Prostate gland (tissue), 2 donors: ENCODE measurements at regions not wholly inside any gene's neighbourhood (a gene's known extent, or its start where the extent isn't known, plus 50 kb on each side); places are given as distances from the start of the nearest gene placed in this dataset.

ENCODE experiments used
- DNase-seq: peaks from one replicate; pipeline ENCODE4 v3.0.0-alpha.2; 2019; ENCODE audit warnings: low spot score
- H3K27ac ChIP-seq, 2 donors: fragments of 200-600 bp; sonication (generic); 2 replicates each; pipeline ENCODE4 v1.5.1; 2017 to 2019
- H3K27me3 ChIP-seq: fragments of 200-600 bp; sonication (generic); replicated peaks from 2 replicates; pipeline ENCODE4 v1.5.1; 2019; ENCODE audit not compliant: insufficient read depth
- H3K36me3 ChIP-seq, 2 donors: fragments of 200-600 bp; sonication (generic); 1 replicate in 1 of 2; 2 replicates in 1 of 2; pipeline versions ENCODE4 v1.5.1 to v1.8.1; 2017 to 2019
- H3K4me1 ChIP-seq: fragments of 200-600 bp; sonication (generic); replicated peaks from 2 replicates; pipeline ENCODE4 v1.5.1; 2019
- H3K4me3 ChIP-seq, 2 donors: fragments of 200-600 bp; sonication (generic); 2 replicates each; pipeline ENCODE4 v1.5.1; 2017 to 2019
- H3K9me3 ChIP-seq: fragments of 200-600 bp; sonication (generic); 2 replicates; pipeline ENCODE4 v1.5.1; 2017
- POLR2A ChIP-seq: fragments of 450-650 bp; IDR thresholded peaks from one replicate; pipeline ENCODE4 v1.6.1; 2016; ENCODE audit warnings: antibody characterized with exemption, mild to moderate bottlenecking
- POLR2AphosphoS5 ChIP-seq: sonication (generic); formaldehyde crosslinking; IDR thresholded peaks from one replicate; pipeline ENCODE4 v1.6.1; 2017; ENCODE audit warnings: antibody characterized with exemption
- WGBS: methylation state at CpG from one replicate; pipeline ENCODE4 v1.1.5; 2018; 5-methylcytosine and 5-hydroxymethylcytosine counted together
- intact Hi-C: fragments of 100-400 bp; cut with DNase I; formaldehyde crosslinking; loops from one replicate; pipeline ENCODE4 v1.14.2; 2022
- TF ChIP-seq, protein P1 (sequence below), 4 experiments: fragments of 200-600 bp in 2 of 4; fragments of 450-650 bp in 2 of 4; sonication (generic) in 2 of 4; IDR thresholded peaks; 1 replicate in 3 of 4; 2 replicates in 1 of 4; pipeline ENCODE4 v1.5.1; 2016 to 2019; ENCODE audit warnings: antibody characterized with exemption in 4 of 4, mild to moderate bottlenecking in 2 of 4, moderate library complexity in 2 of 4

DNA sequence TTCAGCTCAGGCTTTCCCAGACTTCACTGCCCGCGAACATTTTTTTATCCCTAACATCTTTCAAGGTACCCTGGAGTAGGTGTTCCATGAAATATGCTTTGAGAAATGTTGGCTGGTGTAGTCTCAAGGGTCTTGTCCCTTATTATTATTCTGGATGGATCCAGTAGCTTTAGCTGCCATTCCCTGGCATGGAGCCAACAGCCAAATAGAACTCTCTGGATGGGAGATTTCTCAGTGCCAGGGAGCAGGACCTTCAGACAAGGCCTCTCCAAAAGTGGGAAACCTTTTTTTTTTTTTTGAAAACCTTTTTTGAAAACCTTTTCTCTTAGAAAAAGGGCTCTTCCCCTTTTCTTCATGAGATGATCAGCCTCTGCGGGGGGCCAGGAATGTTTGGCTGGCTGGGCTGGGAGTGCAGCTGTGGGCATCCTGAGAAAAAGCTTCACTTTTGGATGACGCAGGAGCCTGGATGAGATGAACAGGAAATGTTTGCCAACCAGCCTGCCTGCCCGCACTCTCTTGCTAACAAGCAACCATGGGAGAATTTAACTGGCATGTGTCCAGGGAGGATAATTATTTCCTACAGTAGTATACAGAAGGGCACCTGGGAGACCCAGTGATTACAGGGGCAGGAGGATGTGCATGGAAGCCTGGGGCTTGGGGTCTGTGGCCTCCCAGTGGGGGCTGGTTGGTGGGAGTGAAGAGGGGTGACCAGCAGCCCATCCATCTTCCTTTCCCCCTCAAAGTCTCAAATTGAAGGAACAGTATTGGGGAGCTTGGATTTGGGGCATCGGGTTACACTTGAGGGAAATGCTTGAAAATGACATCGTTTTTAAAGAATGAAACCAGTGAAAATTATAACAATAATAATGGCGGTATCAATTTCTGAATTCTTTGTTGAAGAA lies 109.1 kb upstream of the LRIG1 start:
- intact Hi-C loops = no loop called here
- 71% methylated on average over 8 of the region's 8 CpGs for WGBS
- Histone ChIP-seq H3K4me3 (no peak overlapping the region), H3K27ac (peak overlapping the region in 1 of 2 donors; percentile 6), H3K36me3 (no peaks in the 10 kb centered on the region), H3K4me1 (no peaks in the 10 kb centered on the region), H3K9me3 (no peaks in the 10 kb centered on the region), H3K27me3 (no peaks in the 10 kb centered on the region)
- no peak for TF ChIP-seq POLR2A
- TF ChIP-seq POLR2AphosphoS5 = no peak
- TF ChIP-seq, protein P1, sequence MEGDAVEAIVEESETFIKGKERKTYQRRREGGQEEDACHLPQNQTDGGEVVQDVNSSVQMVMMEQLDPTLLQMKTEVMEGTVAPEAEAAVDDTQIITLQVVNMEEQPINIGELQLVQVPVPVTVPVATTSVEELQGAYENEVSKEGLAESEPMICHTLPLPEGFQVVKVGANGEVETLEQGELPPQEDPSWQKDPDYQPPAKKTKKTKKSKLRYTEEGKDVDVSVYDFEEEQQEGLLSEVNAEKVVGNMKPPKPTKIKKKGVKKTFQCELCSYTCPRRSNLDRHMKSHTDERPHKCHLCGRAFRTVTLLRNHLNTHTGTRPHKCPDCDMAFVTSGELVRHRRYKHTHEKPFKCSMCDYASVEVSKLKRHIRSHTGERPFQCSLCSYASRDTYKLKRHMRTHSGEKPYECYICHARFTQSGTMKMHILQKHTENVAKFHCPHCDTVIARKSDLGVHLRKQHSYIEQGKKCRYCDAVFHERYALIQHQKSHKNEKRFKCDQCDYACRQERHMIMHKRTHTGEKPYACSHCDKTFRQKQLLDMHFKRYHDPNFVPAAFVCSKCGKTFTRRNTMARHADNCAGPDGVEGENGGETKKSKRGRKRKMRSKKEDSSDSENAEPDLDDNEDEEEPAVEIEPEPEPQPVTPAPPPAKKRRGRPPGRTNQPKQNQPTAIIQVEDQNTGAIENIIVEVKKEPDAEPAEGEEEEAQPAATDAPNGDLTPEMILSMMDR (IDR thresholded peaks at IDR 0.05) = no peak
- no peak for DNase-seq

DNA sequence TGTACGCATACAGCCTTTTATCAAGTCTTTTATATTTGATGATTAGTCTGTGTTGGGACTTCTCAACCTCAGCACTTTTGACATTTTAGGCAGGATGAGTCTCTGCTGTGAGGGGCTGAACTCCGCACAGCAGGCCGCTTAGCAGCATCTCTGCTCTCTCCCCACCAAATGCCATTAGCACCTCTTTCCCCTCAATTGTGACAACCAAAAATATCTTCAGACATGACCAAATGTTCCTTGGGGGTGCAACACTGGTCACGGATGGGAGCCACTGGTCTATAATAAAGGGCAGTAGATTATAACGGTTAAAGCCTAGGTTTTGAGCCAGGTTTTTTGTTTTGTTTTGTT lies 109.7 kb upstream of the LRIG1 start:
- no peak for DNase-seq
- WGBS = 98% methylated on average over 5 of the region's 5 CpGs
- H3K27ac ChIP-seq = no peak overlapping the region
- H3K36me3 ChIP-seq = no peaks in the 10 kb centered on the region
- intact Hi-C loops = no loop called here
- no peak overlapping the region for H3K4me3 ChIP-seq
- H3K4me1 ChIP-seq = no peaks in the 10 kb centered on the region
- TF ChIP-seq POLR2A (no peak), POLR2AphosphoS5 (no peak)
- TF ChIP-seq, protein P1 (IDR thresholded peaks at IDR 0.05) = no peak
- no peaks in the 10 kb centered on the region for H3K9me3 ChIP-seq
- H3K27me3 ChIP-seq = no peaks in the 10 kb centered on the region

DNA sequence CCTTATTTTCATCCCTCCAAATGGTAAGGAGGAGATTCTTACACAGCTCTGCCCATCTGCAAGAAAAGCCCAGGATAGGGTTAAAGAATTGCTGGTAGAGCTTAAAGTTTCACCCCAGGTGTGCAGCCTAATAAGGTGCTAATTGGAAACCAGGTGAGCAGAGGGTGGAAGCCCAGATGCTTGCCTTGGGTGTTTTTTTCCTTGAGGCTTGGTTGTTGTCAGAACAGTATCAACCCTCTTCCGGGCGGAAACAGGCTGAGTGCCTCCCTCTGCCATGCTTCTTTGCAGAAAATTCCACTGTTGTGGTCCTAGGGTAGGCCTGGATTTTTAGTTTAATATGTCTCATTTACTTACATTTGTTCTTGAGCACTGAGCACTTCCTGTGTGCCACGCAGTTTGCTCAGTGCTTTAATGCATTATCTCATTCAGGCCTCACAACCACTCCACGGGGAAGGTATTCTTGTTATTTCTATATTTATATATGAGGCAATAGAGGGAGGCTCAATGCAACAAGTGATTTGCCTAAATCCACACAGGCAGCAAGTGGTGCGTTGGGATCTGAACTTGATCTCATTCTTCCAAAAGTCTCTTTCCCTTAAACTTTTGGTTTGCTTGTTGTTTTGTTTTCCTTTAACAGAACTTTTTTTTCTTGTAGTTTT lies 115.0 kb upstream of the LRIG1 start:
- Histone ChIP-seq H3K4me1 (no peaks in the 10 kb centered on the region), H3K36me3 (no peaks in the 10 kb centered on the region), H3K27ac (peak overlapping the region in 1 of 2 donors; percentile 38), H3K4me3 (no peak overlapping the region), H3K9me3 (no peaks in the 10 kb centered on the region), H3K27me3 (no peaks in the 10 kb centered on the region)
- intact Hi-C loops = no loop called here
- DNase-seq = peak; percentile 27
- WGBS = 72% methylated on average over 5 of the region's 5 CpGs
- TF ChIP-seq, protein P1 (IDR thresholded peaks at IDR 0.05) = no peak
- TF ChIP-seq POLR2AphosphoS5 = peak; percentile 66
- TF ChIP-seq POLR2A = no peak

DNA sequence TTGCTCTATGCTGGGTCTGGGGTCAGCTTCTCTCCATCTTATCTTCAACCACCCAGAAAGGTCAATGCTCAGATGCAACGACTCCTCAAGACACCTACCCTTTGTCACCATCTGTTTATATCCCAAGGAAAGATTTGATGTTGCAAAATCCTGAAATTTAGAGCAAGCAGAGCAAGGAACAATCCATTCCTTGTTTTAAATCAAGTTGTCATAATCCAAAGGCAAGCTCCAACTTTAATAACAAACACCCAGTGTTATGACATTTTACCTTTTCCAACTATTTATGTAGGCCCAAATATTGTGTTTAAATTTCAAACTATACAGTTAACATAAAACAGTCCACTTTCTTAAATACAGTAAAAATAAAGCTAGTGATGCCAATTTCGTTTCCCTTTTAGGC lies 116.5 kb upstream of the LRIG1 start:
- Histone ChIP-seq H3K27me3 (no peaks in the 10 kb centered on the region), H3K36me3 (no peaks in the 10 kb centered on the region), H3K27ac (no peak overlapping the region), H3K4me1 (no peaks in the 10 kb centered on the region), H3K4me3 (no peak overlapping the region), H3K9me3 (no peaks in the 10 kb centered on the region)
- TF ChIP-seq POLR2A (no peak), POLR2AphosphoS5 (no peak)
- TF ChIP-seq, protein P1 (IDR thresholded peaks at IDR 0.05) = no peak
- 68% methylated on average over 2 of the region's 2 CpGs for WGBS
- intact Hi-C loops = no loop called here
- DNase-seq = no peak
